Type B pancreatic cell (in vitro differentiated cells): ENCODE measurements at regions not wholly inside any gene's neighbourhood (a gene's known extent, or its start where the extent isn't known, plus 50 kb on each side); places are given as distances from the start of the nearest gene placed in this dataset.
"Not testable (repeated sequence)": the region's sequence is repeated elsewhere in the genome, so short reads cannot be mapped to it uniquely, and the experiment has no call there.

Experiments
- DNase-seq: peaks from one replicate; pipeline ENCODE4 v3.0.0; 2021; ENCODE audit warnings: mixed read lengths; ENCODE audit not compliant: unreplicated experiment; ENCODE audit errors: extremely low spot score
- H3K27ac Mint-ChIP-seq: 2 replicates; pipeline ENCODE4 v1.8.0; 2021; ENCODE audit warnings: mild to moderate bottlenecking, mixed read lengths
- H3K27me3 Mint-ChIP-seq: 2 replicates; pipeline ENCODE4 v1.8.0; 2021; ENCODE audit warnings: mixed read lengths
- H3K36me3 Mint-ChIP-seq: 2 replicates; pipeline ENCODE4 v1.8.0; 2021; ENCODE audit warnings: mixed read lengths
- H3K4me1 Mint-ChIP-seq: one replicate; pipeline ENCODE4 v1.8.0; 2021; ENCODE audit warnings: mixed read lengths; ENCODE audit not compliant: unreplicated experiment
- H3K4me3 Mint-ChIP-seq: 2 replicates; pipeline ENCODE4 v1.8.0; 2021; ENCODE audit warnings: mild to moderate bottlenecking, mixed read lengths
- H3K9me3 Mint-ChIP-seq: 2 replicates; pipeline ENCODE4 v1.8.0; 2021; ENCODE audit warnings: mixed read lengths
- CTCF ChIP-seq: fragments of 200-600 bp; sonication (generic); conservative IDR thresholded peaks from 2 replicates; pipeline ENCODE4 v1.5.0; 2021; ENCODE audit warnings: antibody characterized with exemption, mild to moderate bottlenecking

DNA sequence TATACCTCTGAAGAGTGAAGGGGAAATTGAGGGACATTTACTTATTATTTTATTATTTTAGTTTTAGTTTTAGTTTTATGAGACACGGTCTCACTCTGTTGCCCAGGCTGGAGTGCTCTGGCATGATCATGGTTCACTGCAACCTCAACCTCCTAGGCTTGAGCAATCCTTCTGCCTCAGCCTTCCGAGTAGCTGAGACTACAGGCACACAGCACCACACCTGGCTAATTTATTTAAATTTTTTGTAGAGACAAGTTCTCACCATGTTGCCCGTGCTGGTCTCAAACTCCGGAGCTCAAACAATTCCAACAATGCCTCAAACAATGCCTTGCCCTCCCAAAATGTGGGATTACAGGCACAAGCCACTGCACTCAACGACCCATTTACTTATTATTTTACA lies 68.4 kb upstream of the BMP2K start:
- Mint-ChIP-seq H3K9me3 (peaks cover 2% of the 10 kb centered on the region), H3K27ac (no peak overlapping the region), H3K4me1 (no peaks in the 10 kb centered on the region), H3K36me3 (no peaks in the 10 kb centered on the region), H3K27me3 (no peaks in the 10 kb centered on the region), H3K4me3 (no peak overlapping the region)
- no peak for DNase-seq
- no peak for TF ChIP-seq CTCF

DNA sequence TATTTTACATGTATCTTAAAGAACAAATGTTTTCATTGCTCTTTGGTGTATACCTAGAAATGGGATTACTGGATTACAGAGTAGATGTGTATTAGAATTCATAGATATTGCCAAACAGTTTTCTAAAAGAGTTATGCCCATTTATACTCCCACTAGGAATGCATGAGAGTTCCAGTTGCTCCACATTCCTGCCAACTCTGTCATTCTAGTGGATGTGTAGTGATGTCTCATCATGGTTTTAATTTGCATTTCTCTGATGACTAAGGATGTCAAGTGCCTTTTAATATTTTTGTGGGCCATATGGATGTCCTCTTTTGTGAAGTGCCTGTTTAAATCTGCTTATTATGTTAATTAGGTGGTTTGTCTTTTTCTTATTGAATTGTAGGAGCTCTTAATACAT lies 65.6 kb upstream of the BMP2K start:
- no peaks in the 10 kb centered on the region for H3K36me3 Mint-ChIP-seq
- no peak for TF ChIP-seq CTCF
- no peak overlapping the region for H3K4me3 Mint-ChIP-seq
- no peaks in the 10 kb centered on the region for H3K4me1 Mint-ChIP-seq
- H3K9me3 Mint-ChIP-seq: no peaks in the 10 kb centered on the region
- H3K27me3 Mint-ChIP-seq: no peaks in the 10 kb centered on the region
- no peak overlapping the region for H3K27ac Mint-ChIP-seq
- DNase-seq: no peak

GRCh38 chr4:78711676-78712075 lies 64.5 kb upstream of the BMP2K start:
- no peaks in the 10 kb centered on the region for H3K27me3 Mint-ChIP-seq

GRCh38 chr4:78714598-78714997 lies 61.6 kb upstream of the BMP2K start:
- DNase-seq, H3K4me3 Mint-ChIP-seq, H3K9me3 Mint-ChIP-seq, H3K27me3 Mint-ChIP-seq, H3K27ac Mint-ChIP-seq, H3K4me1 Mint-ChIP-seq, H3K36me3 Mint-ChIP-seq: not testable (repeated sequence)

More at GRCh38 chr4:78711676-78712075, 64.5 kb upstream of the BMP2K start:
- Mint-ChIP-seq H3K4me1 (no peaks in the 10 kb centered on the region), H3K36me3 (no peaks in the 10 kb centered on the region), H3K4me3 (no peak overlapping the region), H3K27ac (no peak overlapping the region), H3K9me3 (no peaks in the 10 kb centered on the region)
- TF ChIP-seq CTCF: no peak
- no peak for DNase-seq

- not testable (repeated sequence) for H3K4me1 Mint-ChIP-seq, DNase-seq, H3K27me3 Mint-ChIP-seq, H3K9me3 Mint-ChIP-seq, H3K36me3 Mint-ChIP-seq, H3K27ac Mint-ChIP-seq, H3K4me3 Mint-ChIP-seq
Measured at GRCh38 chr4:78715372-78715771, 60.8 kb upstream of the BMP2K start.

DNA sequence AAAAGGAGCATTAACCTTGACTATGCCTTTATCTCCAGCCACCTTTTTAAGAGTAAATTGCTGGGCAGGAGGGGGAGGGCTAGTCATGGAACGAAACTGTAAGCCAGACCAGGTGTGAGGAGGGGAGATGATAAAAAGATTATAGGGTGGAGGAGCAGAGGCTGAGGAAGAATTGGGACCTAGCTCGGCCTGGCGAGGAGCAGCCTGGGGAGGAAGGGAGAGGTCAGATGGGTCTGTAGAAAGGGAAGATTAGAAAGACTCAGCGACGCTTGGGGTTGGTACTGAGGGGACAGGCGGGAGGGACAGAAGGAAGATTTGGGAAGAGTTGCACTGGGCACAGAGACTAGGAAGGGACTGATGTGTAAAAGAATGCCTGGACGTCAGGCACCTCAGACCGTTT lies 58.4 kb upstream of the BMP2K start:
- not testable (repeated sequence) for H3K27me3 Mint-ChIP-seq

GRCh38 chr4:78720204-78720603 lies 55.9 kb upstream of the BMP2K start:
- no peak overlapping the region for H3K4me3 Mint-ChIP-seq

More for the DNA sequence above, 58.4 kb upstream of the BMP2K start:
- H3K9me3 Mint-ChIP-seq, DNase-seq, H3K27ac Mint-ChIP-seq, H3K4me1 Mint-ChIP-seq, H3K36me3 Mint-ChIP-seq, H3K4me3 Mint-ChIP-seq: not testable (repeated sequence)

More at GRCh38 chr4:78720204-78720603, 55.9 kb upstream of the BMP2K start:
- DNase-seq: no peak
- no peaks in the 10 kb centered on the region for H3K36me3 Mint-ChIP-seq
- H3K4me1 Mint-ChIP-seq: peaks cover 10% of the 10 kb centered on the region
- H3K27ac Mint-ChIP-seq: no peak overlapping the region
- no peaks in the 10 kb centered on the region for H3K27me3 Mint-ChIP-seq
- no peaks in the 10 kb centered on the region for H3K9me3 Mint-ChIP-seq
- no peak for TF ChIP-seq CTCF
